ENCODE measurements at regions not wholly inside any gene's neighbourhood (a gene's known extent, or its start where the extent isn't known, plus 50 kb on each side); places are given as distances from the start of the nearest gene placed in this dataset.

GRCh38 chr10:118444069-118444468 is 101.9 kb upstream of the FAM204A start:
- H3K27me3 ChIP-seq, result peaks cover 0 to 7% of the 10 kb centered on the region in 2 donors
- no peaks in the 10 kb centered on the region for H3K4me1 ChIP-seq
- no peak for TF ChIP-seq POLR2A (IDR thresholded peaks at IDR 0.05)
- TF ChIP-seq, protein P1, sequence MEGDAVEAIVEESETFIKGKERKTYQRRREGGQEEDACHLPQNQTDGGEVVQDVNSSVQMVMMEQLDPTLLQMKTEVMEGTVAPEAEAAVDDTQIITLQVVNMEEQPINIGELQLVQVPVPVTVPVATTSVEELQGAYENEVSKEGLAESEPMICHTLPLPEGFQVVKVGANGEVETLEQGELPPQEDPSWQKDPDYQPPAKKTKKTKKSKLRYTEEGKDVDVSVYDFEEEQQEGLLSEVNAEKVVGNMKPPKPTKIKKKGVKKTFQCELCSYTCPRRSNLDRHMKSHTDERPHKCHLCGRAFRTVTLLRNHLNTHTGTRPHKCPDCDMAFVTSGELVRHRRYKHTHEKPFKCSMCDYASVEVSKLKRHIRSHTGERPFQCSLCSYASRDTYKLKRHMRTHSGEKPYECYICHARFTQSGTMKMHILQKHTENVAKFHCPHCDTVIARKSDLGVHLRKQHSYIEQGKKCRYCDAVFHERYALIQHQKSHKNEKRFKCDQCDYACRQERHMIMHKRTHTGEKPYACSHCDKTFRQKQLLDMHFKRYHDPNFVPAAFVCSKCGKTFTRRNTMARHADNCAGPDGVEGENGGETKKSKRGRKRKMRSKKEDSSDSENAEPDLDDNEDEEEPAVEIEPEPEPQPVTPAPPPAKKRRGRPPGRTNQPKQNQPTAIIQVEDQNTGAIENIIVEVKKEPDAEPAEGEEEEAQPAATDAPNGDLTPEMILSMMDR (IDR thresholded peaks at IDR 0.05), result no peak
- no peaks in the 10 kb centered on the region for H3K9me3 ChIP-seq
- ATAC-seq, result no peak
- H3K4me3 ChIP-seq, result no peak overlapping the region
- intact Hi-C loops (cut with DNase I), result no loop called here
- H3K27ac ChIP-seq, result no peak overlapping the region
- no peaks in the 10 kb centered on the region for H3K36me3 ChIP-seq
- 56% methylated on average over 2 of the region's 2 CpGs for WGBS (ENCODE audit: insufficient coverage, low coverage, low lambda C conversion rate, missing lambda C conversion rate)
- no peak for DNase-seq

- peaks cover 0 to 7% of the 10 kb centered on the region in 2 donors for H3K27me3 ChIP-seq
- no peak for DNase-seq
- TF ChIP-seq POLR2A (IDR thresholded peaks at IDR 0.05), result no peak
- TF ChIP-seq, protein P1 (IDR thresholded peaks at IDR 0.05), result no peak
- no peak overlapping the region for H3K27ac ChIP-seq
- WGBS (ENCODE audit: insufficient coverage, low coverage, low lambda C conversion rate, missing lambda C conversion rate), result 60% methylated on average over 3 of the region's 3 CpGs
- no peaks in the 10 kb centered on the region for H3K36me3 ChIP-seq
- H3K4me1 ChIP-seq, result no peaks in the 10 kb centered on the region
- no peaks in the 10 kb centered on the region for H3K9me3 ChIP-seq
- ATAC-seq, result no peak
- H3K4me3 ChIP-seq, result no peak overlapping the region
- intact Hi-C loops (cut with DNase I), result no loop called here
These were observed 99.9 kb upstream of the FAM204A start for GRCh38 chr10:118442032-118442431.

DNA sequence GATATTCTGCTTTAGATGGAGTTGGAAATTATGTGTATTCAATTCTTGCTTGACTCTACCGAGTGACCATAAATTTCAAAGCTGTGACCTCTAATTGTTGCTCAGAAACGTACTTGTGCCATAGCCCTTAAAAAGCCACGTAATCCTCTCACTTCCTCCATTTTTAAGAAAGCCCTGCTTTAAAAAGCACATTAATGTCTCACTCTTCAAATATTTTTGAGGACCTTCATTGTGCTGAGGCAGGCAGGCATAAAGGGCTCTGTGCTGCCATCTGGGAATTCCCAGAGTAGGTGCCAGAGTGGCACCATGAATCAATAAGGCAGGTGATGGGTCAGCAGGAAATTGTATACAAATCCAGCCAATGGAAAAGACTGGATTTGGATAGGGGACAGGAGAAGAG is 97.7 kb upstream of the FAM204A start:
- WGBS (ENCODE audit: insufficient coverage, low coverage, low lambda C conversion rate, missing lambda C conversion rate), result 48% methylated on average over 3 of the region's 3 CpGs
- TF ChIP-seq, protein P1 (IDR thresholded peaks at IDR 0.05), result no peak
- no peak for TF ChIP-seq POLR2A (IDR thresholded peaks at IDR 0.05)

GRCh38 chr10:118436742-118437141 is 94.6 kb upstream of the FAM204A start:
- no peak for DNase-seq
- H3K27ac ChIP-seq, result no peak overlapping the region
- no peaks in the 10 kb centered on the region for H3K36me3 ChIP-seq
- H3K4me3 ChIP-seq, result no peak overlapping the region
- H3K4me1 ChIP-seq, result no peaks in the 10 kb centered on the region
- H3K27me3 ChIP-seq, result peaks cover 0 to 7% of the 10 kb centered on the region in 2 donors
- WGBS (ENCODE audit: insufficient coverage, low coverage, low lambda C conversion rate, missing lambda C conversion rate), result 43% methylated on average over 1 of the region's 1 CpG
- no peaks in the 10 kb centered on the region for H3K9me3 ChIP-seq
- no peak for ATAC-seq
- intact Hi-C loops (cut with DNase I), result no loop called here
- no peak for TF ChIP-seq POLR2A (IDR thresholded peaks at IDR 0.05)
- TF ChIP-seq, protein P1 (IDR thresholded peaks at IDR 0.05), result no peak

More for the DNA sequence above, 97.7 kb upstream of the FAM204A start:
- Histone ChIP-seq H3K4me1 (no peaks in the 10 kb centered on the region), H3K9me3 (no peaks in the 10 kb centered on the region), H3K27ac (no peak overlapping the region), H3K36me3 (no peaks in the 10 kb centered on the region), H3K27me3 (peaks cover 0 to 7% of the 10 kb centered on the region in 2 donors), H3K4me3 (no peak overlapping the region)
- ATAC-seq (no peak), DNase-seq (no peak)
- intact Hi-C loops (cut with DNase I), result no loop called here

DNA sequence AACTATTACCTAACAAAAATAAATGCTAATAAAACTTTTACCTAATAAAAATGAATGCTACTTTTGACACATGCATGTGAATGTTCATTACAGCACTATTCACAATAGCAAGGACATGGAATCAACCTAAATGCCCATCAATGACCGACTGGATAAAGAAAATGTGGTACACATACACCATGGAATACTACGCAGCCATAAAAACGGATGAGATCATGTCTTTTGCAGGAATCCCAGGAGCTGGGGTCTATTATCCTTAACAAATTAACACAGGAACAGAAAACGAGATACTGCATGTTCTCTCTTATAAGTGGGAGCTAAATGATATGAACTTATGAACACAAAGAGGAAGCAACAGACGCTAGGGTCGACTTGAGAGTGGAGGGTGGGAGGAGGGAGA is 88.1 kb upstream of the FAM204A start:
- intact Hi-C loops (cut with DNase I), result no loop called here
- DNase-seq, result no peak

More for the DNA sequence above, 88.1 kb upstream of the FAM204A start:
- H3K9me3 ChIP-seq, result no peaks in the 10 kb centered on the region
- no peak overlapping the region for H3K27ac ChIP-seq
- no peaks in the 10 kb centered on the region for H3K27me3 ChIP-seq
- no peaks in the 10 kb centered on the region for H3K36me3 ChIP-seq
- WGBS (ENCODE audit: insufficient coverage, low coverage, low lambda C conversion rate, missing lambda C conversion rate), result 69% methylated on average over 5 of the region's 6 CpGs
- H3K4me3 ChIP-seq, result no peak overlapping the region
- no peak for ATAC-seq
- H3K4me1 ChIP-seq, result no peaks in the 10 kb centered on the region
- no peak for TF ChIP-seq POLR2A (IDR thresholded peaks at IDR 0.05)
- TF ChIP-seq, protein P1 (IDR thresholded peaks at IDR 0.05), result no peak
